Breast epithelium (tissue), 3 donors: ENCODE measurements at regions not wholly inside any gene's neighbourhood (a gene's known extent, or its start where the extent isn't known, plus 50 kb on each side); places are given as distances from the start of the nearest gene placed in this dataset.

ENCODE experiments used
- CTCF ChIP-seq, 3 donors: fragments of 450-650 bp; IDR thresholded peaks; one replicate each; pipeline ENCODE4 v1.5.1; 2016 to 2017; ENCODE audit warnings: antibody characterized with exemption in 3 of 3, mild to moderate bottlenecking in 3 of 3, moderate library complexity in 3 of 3
- POLR2A ChIP-seq: fragments of 450-650 bp; IDR thresholded peaks from one replicate; pipeline ENCODE4 v1.6.1; 2016; ENCODE audit warnings: antibody characterized with exemption, mild to moderate bottlenecking, moderate library complexity
- POLR2AphosphoS5 ChIP-seq, 3 donors: sonication (generic); formaldehyde crosslinking; IDR thresholded peaks; one replicate each; pipeline ENCODE4 v1.6.1; 2017; ENCODE audit warnings: antibody characterized with exemption in 3 of 3

GRCh38 chr2:53275743-53276142, 491.9 kb upstream of the CHAC2 start:
- TF ChIP-seq CTCF (IDR thresholded peaks at IDR 0.05) (no peak), POLR2A (no peak), POLR2AphosphoS5 (IDR thresholded peaks at IDR 0.05) (no peak)
